PC-3 (cell line): ENCODE measurements at regions not wholly inside any gene's neighbourhood (a gene's known extent, or its start where the extent isn't known, plus 50 kb on each side); places are given as distances from the start of the nearest gene placed in this dataset.

ENCODE experiments used
- CTCF ChIP-seq: fragments of 300-600 bp; sonication (generic); conservative IDR thresholded peaks from 2 replicates; pipeline ENCODE4 v1.5.1; 2017; ENCODE audit warnings: antibody characterized with exemption, low read depth, mild to moderate bottlenecking, low read length
- EZH2phosphoT487 ChIP-seq: fragments of 300-600 bp; sonication (generic); IDR thresholded peaks from 2 replicates; pipeline ENCODE4 v1.6.1; 2018; ENCODE audit warnings: mild to moderate bottlenecking, antibody characterized with exemption, low read length, borderline replicate concordance

- no peak for TF ChIP-seq CTCF
- TF ChIP-seq EZH2phosphoT487: no peak
These were observed 199.9 kb upstream of the AHR start for GRCh38 chr7:17098515-17098914.
